Heart right ventricle (tissue), 16 donors: ENCODE measurements at regions not wholly inside any gene's neighbourhood (a gene's known extent, or its start where the extent isn't known, plus 50 kb on each side); places are given as distances from the start of the nearest gene placed in this dataset.

Source experiments
- ATAC-seq, 8 donors: fragments of 200-7000 bp; cut with Tn5 transposase; one replicate each; pipeline ENCODE4 v1.9.1; 2020; ENCODE audit warnings: mild to moderate bottlenecking in 8 of 8, moderate library complexity in 8 of 8, moderate number of reproducible peaks in 1 of 8
- DNase-seq, 2 donors: peaks; one replicate each; pipeline ENCODE4 v3.0.0-alpha.2; 2020
- H3K27ac ChIP-seq, 10 donors: fragments of 200-600 bp; sonication (generic) in 2 of 10; one replicate each; pipeline versions ENCODE4 v1.5.0 to v1.8.0; 2020 to 2022; ENCODE audit warnings: mild to moderate bottlenecking in 3 of 10
- H3K27me3 ChIP-seq, 7 donors: fragments of 200-600 bp; one replicate each; pipeline ENCODE4 v1.8.0; 2021 to 2022; ENCODE audit warnings: mild to moderate bottlenecking in 2 of 7
- H3K36me3 ChIP-seq, 9 donors: fragments of 200-600 bp; sonication (generic) in 1 of 9; one replicate each; pipeline versions ENCODE4 v1.5.0 to v1.8.0; 2020 to 2022; ENCODE audit warnings: mild to moderate bottlenecking in 2 of 9
- H3K4me1 ChIP-seq, 9 donors: fragments of 200-600 bp; sonication (generic) in 1 of 9; one replicate each; pipeline versions ENCODE4 v1.5.0 to v1.8.0; 2020 to 2022; ENCODE audit warnings: mild to moderate bottlenecking in 4 of 9
- H3K4me3 ChIP-seq, 10 donors: fragments of 200-600 bp; sonication (generic) in 2 of 10; one replicate each; pipeline versions ENCODE4 v1.5.0 to v1.8.0; 2020 to 2022; ENCODE audit warnings: mild to moderate bottlenecking in 7 of 10, moderate library complexity in 2 of 10
- H3K9me3 ChIP-seq, 11 donors: fragments of 200-600 bp in 10 of 11; sonication (generic) in 2 of 11; one replicate each; pipeline versions ENCODE4 v1.5.0 to v1.8.0; 2013 to 2022; ENCODE audit warnings: mild to moderate bottlenecking in 2 of 11, control low read depth in 1 of 11, moderate library complexity in 1 of 11
- CTCF ChIP-seq, 9 donors: fragments of 200-600 bp; sonication (generic) in 2 of 9; IDR thresholded peaks; one replicate each; pipeline versions ENCODE4 v1.5.0 to v1.8.0; 2021 to 2022; ENCODE audit warnings: antibody characterized with exemption in 9 of 9, mild to moderate bottlenecking in 5 of 9, moderate library complexity in 1 of 9
- WGBS, 2 donors: extraction: QIAGEN DNeasy Blood & Tissue Kit; methylation state at CpG; one replicate each; pipeline ENCODE4 v1.1.7; 2013; ENCODE audit warnings: inconsistent platforms in 1 of 2; 5-methylcytosine and 5-hydroxymethylcytosine counted together
- intact Hi-C, 10 donors: fragments of 100-400 bp; cut with DNase I; formaldehyde crosslinking; loops; one replicate each; pipeline versions ENCODE4 v1.11.1 to v1.14.2; 2022
- donor health status: Arrhythmogenic right ventricular cardiomyopathy.
- donor health status: ischemic (EF 13 %, LVEDD 7.1; RV severe dilation, severe dysfunction).
- donor health status: healthy with polysubstance abuse.
- donor health status: DM: no; HTN: yes; CAD: no.
- donor health status: DM: no; HTN: no; CAD: no.
- donor health status: ischemic (EF 25% LVEDD 6.9; RV normal size, moderate dysfunction).
- donor health status: ischemic (EF 25% LVEDD 5.7; RV mildly dilated, moderate dysfunction).
- donor health status: healthy.
- donor health status: DM: yes; HTN: yes; CAD: no.
- donor health status: Ischemic cardiomyopathy.
- donor health status: ischemic (EF 35%, LVEDD 5.7; RV mildly dilated, moderate dysfunction).
- donor health status: nonischemic (EF 11% LVEDD 7.7; RV severe dilation, severe dysfunction).
- donor health status: DM: yes; HTN: yes; CAD: no.
- donor health status: PGD.
- donor health status: ischemic (EF 29% LVEDD 5.4; RV normal size, mild dysfunction).
- donor health status: nonischemic (EF 23%, LVEDD 6.1; RV moderate dilation, normal function).

- Histone ChIP-seq H3K27ac (no peak overlapping the region), H3K27me3 (no peaks in the 10 kb centered on the region), H3K4me3 (no peak overlapping the region), H3K9me3 (peaks cover 0 to 9% (median 0%) of the 10 kb centered on the region in 11 donors), H3K36me3 (no peaks in the 10 kb centered on the region), H3K4me1 (no peaks in the 10 kb centered on the region)
- ATAC-seq (no peak), DNase-seq (no peak)
- intact Hi-C loops, result no loop called here
- TF ChIP-seq CTCF (IDR thresholded peaks at IDR 0.05), result no peak
- 63 to 71% methylated on average over 9 of the region's 9 CpGs for WGBS, 2 donors
Measured at GRCh38 chr3:80366808-80367548, 599.2 kb upstream of the ROBO1 start.

DNA sequence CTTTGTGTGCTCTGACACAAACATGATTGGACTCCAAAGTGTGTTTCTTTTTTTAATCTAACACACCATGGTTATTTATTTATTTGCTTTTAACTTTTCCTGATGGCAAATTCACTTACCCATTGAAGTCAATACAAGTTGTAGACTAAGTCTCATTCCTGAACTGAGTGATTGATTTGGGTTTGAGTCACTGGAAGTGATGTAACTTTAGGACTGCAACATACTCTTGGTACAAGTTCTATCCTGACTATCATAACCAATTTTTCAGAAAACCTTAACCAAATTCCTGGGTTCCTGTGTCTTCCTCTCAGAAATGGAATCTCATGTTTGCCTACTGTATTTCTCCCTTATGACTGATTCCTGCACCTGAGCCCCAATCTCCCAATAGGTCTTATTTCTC lies 590.0 kb upstream of the ROBO1 start:
- Histone ChIP-seq H3K27ac (no peak overlapping the region), H3K9me3 (no peaks in the 10 kb centered on the region), H3K36me3 (no peaks in the 10 kb centered on the region), H3K27me3 (no peaks in the 10 kb centered on the region), H3K4me3 (no peak overlapping the region), H3K4me1 (no peaks in the 10 kb centered on the region)
- intact Hi-C loops, result no loop called here
- DNase-seq, result no peak
- ATAC-seq, result no peak
- no peak for TF ChIP-seq CTCF (IDR thresholded peaks at IDR 0.05)

DNA sequence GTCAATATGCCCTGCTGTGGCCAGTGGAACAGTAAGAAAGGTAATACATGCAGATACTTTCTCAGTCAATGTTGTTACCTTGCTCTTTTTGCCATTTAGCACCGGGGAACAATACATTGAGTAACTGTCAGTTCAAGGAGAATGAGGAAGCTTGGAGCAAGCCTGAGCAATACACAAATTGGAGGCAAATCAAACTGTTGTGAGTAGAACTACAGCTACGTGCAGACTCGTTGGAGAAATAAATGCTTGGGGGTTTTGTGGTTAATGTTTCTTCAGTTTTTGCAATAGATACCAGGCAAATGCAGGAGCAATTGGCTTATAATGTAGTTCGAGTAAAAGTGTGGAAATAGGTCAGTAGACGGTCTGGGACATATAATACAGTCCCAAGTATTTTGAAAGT lies 587.3 kb upstream of the ROBO1 start:
- DNase-seq, result no peak
- ATAC-seq, result no peak
- H3K27me3 ChIP-seq, result no peaks in the 10 kb centered on the region
- no peaks in the 10 kb centered on the region for H3K4me1 ChIP-seq
- no peak overlapping the region for H3K27ac ChIP-seq
- no peak overlapping the region for H3K4me3 ChIP-seq
- 72 to 82% methylated on average over 5 of the region's 5 CpGs for WGBS, 2 donors
- H3K36me3 ChIP-seq, result no peaks in the 10 kb centered on the region
- TF ChIP-seq CTCF (IDR thresholded peaks at IDR 0.05), result no peak
- intact Hi-C loops, result no loop called here
- H3K9me3 ChIP-seq, result no peaks in the 10 kb centered on the region

DNA sequence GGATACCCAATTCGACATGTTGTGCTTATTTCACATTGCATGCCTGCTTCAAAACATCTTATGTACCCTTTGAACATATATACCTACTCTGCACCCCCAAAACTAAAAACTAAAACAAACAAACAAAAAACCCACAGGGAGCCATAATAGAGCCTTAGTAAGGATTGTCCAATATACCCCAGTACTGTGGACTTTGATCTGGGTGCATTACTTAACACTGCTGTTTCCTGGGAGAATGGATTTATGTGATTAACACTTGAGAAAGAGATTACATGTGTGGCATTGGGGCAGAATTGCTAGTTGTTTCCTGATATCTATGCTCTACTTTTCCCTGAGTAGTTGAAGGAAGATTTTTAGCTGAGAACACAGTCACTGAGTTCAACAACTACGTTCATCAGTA lies 583.4 kb upstream of the ROBO1 start:
- WGBS, 2 donors, result 75 to 76% methylated on average over 2 of the region's 2 CpGs
- intact Hi-C loops, result no loop called here
- peaks cover 0 to 7% (median 0%) of the 10 kb centered on the region in 11 donors for H3K9me3 ChIP-seq
- H3K27ac ChIP-seq, result no peak overlapping the region
- ATAC-seq (no peak), DNase-seq (no peak)
- no peak for TF ChIP-seq CTCF (IDR thresholded peaks at IDR 0.05)
- H3K36me3 ChIP-seq, result no peaks in the 10 kb centered on the region
- no peaks in the 10 kb centered on the region for H3K4me1 ChIP-seq
- H3K4me3 ChIP-seq, result no peak overlapping the region
- H3K27me3 ChIP-seq, result no peaks in the 10 kb centered on the region
